ENCODE measurements at regions not wholly inside any gene's neighbourhood (a gene's known extent, or its start where the extent isn't known, plus 50 kb on each side); places are given as distances from the start of the nearest gene placed in this dataset.

DNA sequence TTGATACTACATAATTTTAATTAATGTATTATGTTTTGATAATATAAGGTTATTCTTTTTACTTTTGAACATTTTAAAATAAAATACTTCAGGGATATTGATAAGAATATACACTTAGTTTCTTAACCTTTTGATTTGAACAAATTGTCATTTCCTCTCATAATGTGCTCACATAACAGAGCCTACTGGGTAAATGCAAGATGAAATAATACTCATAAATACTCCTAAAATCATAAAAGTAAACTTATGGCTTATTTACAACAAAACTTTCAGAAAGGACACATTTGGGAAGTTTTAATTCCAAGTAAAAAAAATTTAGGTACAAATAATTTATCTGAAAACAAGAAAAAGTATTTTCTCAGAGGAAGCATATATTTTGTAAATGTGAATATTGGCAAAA is 101.6 kb upstream of the ABCB5 start:
- no peak for DNase-seq (ENCODE audit: low read depth)
- H3K4me3 ChIP-seq (ENCODE audit: low read depth, low read length): no peak overlapping the region
- TF ChIP-seq, protein P1, sequence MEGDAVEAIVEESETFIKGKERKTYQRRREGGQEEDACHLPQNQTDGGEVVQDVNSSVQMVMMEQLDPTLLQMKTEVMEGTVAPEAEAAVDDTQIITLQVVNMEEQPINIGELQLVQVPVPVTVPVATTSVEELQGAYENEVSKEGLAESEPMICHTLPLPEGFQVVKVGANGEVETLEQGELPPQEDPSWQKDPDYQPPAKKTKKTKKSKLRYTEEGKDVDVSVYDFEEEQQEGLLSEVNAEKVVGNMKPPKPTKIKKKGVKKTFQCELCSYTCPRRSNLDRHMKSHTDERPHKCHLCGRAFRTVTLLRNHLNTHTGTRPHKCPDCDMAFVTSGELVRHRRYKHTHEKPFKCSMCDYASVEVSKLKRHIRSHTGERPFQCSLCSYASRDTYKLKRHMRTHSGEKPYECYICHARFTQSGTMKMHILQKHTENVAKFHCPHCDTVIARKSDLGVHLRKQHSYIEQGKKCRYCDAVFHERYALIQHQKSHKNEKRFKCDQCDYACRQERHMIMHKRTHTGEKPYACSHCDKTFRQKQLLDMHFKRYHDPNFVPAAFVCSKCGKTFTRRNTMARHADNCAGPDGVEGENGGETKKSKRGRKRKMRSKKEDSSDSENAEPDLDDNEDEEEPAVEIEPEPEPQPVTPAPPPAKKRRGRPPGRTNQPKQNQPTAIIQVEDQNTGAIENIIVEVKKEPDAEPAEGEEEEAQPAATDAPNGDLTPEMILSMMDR (IDR thresholded peaks at IDR 0.05; ENCODE audit: control insufficient read depth, extremely low read depth, insufficient read depth): no peak

DNA sequence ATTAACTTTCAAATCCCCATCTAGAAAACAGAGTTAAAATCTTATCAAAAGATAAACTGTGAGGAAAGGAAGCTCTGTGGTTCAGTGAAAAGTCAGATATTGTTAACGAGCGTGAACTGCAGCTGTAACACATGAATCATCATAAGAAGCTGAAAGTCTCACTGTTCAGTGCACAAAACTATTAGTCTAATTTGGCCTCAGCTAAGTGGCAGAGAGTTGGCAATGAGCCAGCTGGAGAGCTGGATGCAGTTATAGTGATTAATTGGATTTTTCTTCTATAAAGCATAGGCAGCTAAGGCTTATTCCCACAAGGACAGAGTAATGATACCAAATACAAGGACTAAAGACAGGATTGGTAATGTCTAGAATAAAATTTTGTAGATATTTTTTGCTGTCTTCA is 101.1 kb upstream of the ABCB5 start:
- TF ChIP-seq, protein P1 (IDR thresholded peaks at IDR 0.05; ENCODE audit: control insufficient read depth, extremely low read depth, insufficient read depth): no peak
- no peak for DNase-seq (ENCODE audit: low read depth)
- H3K4me3 ChIP-seq (ENCODE audit: low read depth, low read length): no peak overlapping the region

DNA sequence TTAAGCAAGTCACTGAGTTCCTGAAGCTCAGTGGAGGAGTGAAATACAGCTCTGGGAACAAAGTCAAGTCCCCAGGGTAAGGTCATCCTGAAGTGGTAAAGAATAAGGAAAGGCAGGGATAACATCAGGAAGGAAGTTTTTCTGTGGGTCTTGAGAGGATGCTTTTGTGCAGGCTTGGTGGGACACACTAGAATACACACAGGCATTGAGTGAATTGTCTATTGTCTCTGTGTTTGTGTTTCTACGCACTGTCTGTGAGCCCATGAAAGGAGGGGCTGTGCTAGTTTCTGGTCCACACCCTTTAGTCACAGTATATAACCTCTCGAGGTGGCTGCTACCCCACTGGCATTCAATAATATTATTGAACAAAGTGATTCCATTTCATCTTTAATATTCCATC is 95.8 kb upstream of the ABCB5 start:
- H3K4me3 ChIP-seq (ENCODE audit: low read depth, low read length): no peak overlapping the region
- no peak for DNase-seq (ENCODE audit: low read depth)
- TF ChIP-seq, protein P1 (IDR thresholded peaks at IDR 0.05; ENCODE audit: control insufficient read depth, extremely low read depth, insufficient read depth): no peak

DNA sequence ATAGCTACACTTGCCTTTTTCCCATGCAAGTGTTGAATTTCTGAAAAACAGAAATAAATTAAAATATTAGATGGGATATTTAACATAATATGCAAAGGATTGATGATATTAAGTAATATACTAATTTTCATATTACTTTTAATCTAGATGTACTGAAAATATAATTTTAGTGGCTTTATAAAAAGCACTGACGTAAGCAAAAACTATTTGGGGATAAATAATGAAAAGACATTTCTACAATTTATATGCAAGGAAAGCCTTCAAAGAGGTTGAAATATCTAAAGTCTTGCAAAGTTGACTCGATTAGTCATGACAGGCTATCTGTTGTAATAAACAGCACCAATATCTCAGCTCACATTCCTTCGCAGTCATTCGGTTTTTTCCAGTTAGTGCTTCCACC is 94.9 kb upstream of the ABCB5 start:
- no peak for DNase-seq (ENCODE audit: low read depth)
- TF ChIP-seq, protein P1 (IDR thresholded peaks at IDR 0.05; ENCODE audit: control insufficient read depth, extremely low read depth, insufficient read depth): no peak
- H3K4me3 ChIP-seq (ENCODE audit: low read depth, low read length): no peak overlapping the region

DNA sequence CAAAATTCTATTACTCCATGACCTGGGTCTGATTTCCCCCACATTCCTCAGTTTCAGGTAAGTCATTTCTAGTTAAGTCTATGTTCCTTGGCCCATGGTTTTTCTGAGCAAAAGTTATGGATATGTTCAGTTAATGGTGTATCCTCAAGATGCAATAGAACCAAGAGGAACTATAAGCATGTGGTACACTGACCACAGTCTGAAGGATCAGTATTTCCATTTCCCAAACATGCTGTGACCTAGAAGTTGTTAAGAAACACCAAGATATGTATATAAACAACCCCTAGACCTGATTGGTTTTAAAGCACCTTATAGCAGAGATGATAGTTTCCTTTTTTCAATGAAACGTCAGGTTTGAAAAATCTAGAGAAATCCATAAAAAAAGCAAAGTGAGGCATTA is 94.2 kb upstream of the ABCB5 start:
- DNase-seq (ENCODE audit: low read depth): no peak
- TF ChIP-seq, protein P1 (IDR thresholded peaks at IDR 0.05; ENCODE audit: control insufficient read depth, extremely low read depth, insufficient read depth): no peak
- H3K4me3 ChIP-seq (ENCODE audit: low read depth, low read length): no peak overlapping the region

DNA sequence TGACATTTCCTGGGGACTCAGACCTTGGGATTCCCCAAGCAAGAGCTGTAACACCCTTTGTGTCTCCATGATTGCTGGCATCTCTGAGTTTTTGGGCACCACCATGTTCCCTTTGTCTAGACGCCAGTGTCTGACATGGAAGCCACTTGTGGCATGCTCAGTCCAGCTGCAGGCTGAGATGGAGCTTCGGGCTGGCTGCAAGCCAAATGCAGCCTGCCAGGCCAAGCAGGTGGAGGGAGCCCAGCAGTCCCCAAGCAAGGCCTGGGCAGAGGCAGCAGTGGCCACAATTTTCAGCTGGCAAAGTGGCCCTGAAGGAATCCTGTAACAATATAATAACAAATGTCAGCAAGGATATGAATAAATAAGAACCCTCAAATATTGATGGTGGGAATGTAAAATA is 86.2 kb upstream of the ABCB5 start:
- TF ChIP-seq, protein P1 (IDR thresholded peaks at IDR 0.05; ENCODE audit: control insufficient read depth, extremely low read depth, insufficient read depth): no peak
- DNase-seq (ENCODE audit: low read depth): no peak
- H3K4me3 ChIP-seq (ENCODE audit: low read depth, low read length): no peak overlapping the region

DNA sequence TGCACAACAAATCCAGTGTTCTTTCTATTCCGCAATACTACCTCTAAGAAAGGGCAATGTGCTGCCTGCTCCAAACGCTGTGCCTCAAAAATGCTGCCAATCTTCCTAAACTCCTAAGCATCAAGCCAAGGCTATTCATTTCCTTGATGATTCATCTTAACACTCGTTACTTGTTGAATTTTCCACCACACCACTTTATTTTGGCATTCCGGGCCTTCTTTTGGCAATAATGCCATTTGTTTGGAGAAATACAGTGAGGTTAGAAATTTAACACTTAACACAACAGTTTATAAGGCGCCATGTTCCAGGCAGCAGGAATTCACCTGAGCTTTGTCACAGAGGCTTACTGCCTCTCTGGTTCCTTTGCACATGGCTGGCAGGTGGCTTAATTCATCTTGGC is 82.6 kb upstream of the ABCB5 start:
- DNase-seq (ENCODE audit: low read depth): no peak
- TF ChIP-seq, protein P1 (IDR thresholded peaks at IDR 0.05; ENCODE audit: control insufficient read depth, extremely low read depth, insufficient read depth): no peak

More for the DNA sequence above, 82.6 kb upstream of the ABCB5 start:
- no peak overlapping the region for H3K4me3 ChIP-seq (ENCODE audit: low read depth, low read length)

All from LNCaP clone FGC (cell line).